H1 (cell line): ENCODE measurements at regions not wholly inside any gene's neighbourhood (a gene's known extent, or its start where the extent isn't known, plus 50 kb on each side); places are given as distances from the start of the nearest gene placed in this dataset.

Source experiments
- CTCF ChIA-PET: fragments of 300-600 bp; sonication (Branson Sonifier 250); formaldehyde crosslinking; loops from one replicate; lab custom pipeline; 2021; ENCODE audit not compliant: partially characterized antibody; lab: Charles Lee
- POLR2A ChIA-PET: fragments of 300-600 bp; sonication (Branson Sonifier 250); formaldehyde crosslinking; loops from one replicate; lab custom pipeline; 2021; ENCODE audit warnings: inconsistent platforms; ENCODE audit not compliant: partially characterized antibody; lab: Charles Lee
- DNase-seq, 2 experiments: peaks; one replicate each; pipeline versions ENCODE4 v3.0.0 to v3.0.0-alpha.2; 2010 to 2022; ENCODE audit warnings: low spot score in 2 of 2, low read depth in 1 of 2, mixed read lengths in 1 of 2
- FAIRE-seq: peaks from 2 replicates; lab custom pipeline; 2011; peaks lifted over from hg19 to GRCh38; lab: Jason Lieb, UNC
- H2AFZ ChIP-seq: 2 replicates; pipeline ENCODE4 v1.8.1; 2012; ENCODE audit warnings: low read length, inconsistent platforms
- H2AK5ac ChIP-seq: 2 replicates; pipeline ENCODE4 v1.6.1; 2013; ENCODE audit warnings: low read depth, low read length
- H2BK120ac ChIP-seq: replicated peaks from 2 replicates; pipeline ENCODE3; 2013; ENCODE audit warnings: low read depth, low read length, inconsistent platforms
- H2BK12ac ChIP-seq: 2 replicates; pipeline ENCODE4 v1.6.1; 2013; ENCODE audit warnings: low read depth, low read length
- H2BK15ac ChIP-seq: 2 replicates; pipeline ENCODE4 v1.6.1; 2013; ENCODE audit warnings: low read length
- H2BK20ac ChIP-seq: 2 replicates; pipeline ENCODE4 v1.6.1; 2013; ENCODE audit warnings: low read length
- H2BK5ac ChIP-seq: 2 replicates; pipeline ENCODE4 v1.6.1; 2013; ENCODE audit warnings: low read depth, low read length
- H3K14ac ChIP-seq: 2 replicates; pipeline ENCODE4 v1.6.1; 2013; ENCODE audit warnings: inconsistent platforms; ENCODE audit not compliant: insufficient read length
- H3K18ac ChIP-seq: 2 replicates; pipeline ENCODE4 v1.6.1; 2013; ENCODE audit warnings: low read length; ENCODE audit errors: extremely low read depth
- H3K23ac ChIP-seq: 2 replicates; pipeline ENCODE4 v1.6.1; 2013; ENCODE audit warnings: inconsistent platforms; ENCODE audit not compliant: insufficient read length
- H3K23me2 ChIP-seq: 2 replicates; pipeline ENCODE4 v1.6.1; 2013; ENCODE audit warnings: low read depth, low read length
- H3K27ac ChIP-seq: 2 replicates; pipeline ENCODE4 v1.6.1; 2011; ENCODE audit warnings: low read depth, low read length, inconsistent platforms
- H3K27me3 ChIP-seq, 4 experiments: replicated peaks in 1 of 4; 1 replicate in 1 of 4; 2 replicates in 3 of 4; pipeline versions ENCODE4 v1.6.1 to v1.8.1; 2011 to 2013; ENCODE audit warnings: low read length in 3 of 4, mild to moderate bottlenecking in 3 of 4, inconsistent platforms in 2 of 4, mixed read lengths in 2 of 4, moderate library complexity in 1 of 4; ENCODE audit not compliant: control insufficient read depth in 3 of 4, insufficient read depth in 3 of 4; ENCODE audit errors: extremely low read depth in 1 of 4
- H3K36me3 ChIP-seq, 4 experiments: 2 replicates each; pipeline versions ENCODE4 v1.6.1 to v1.8.1; 2011 to 2013; ENCODE audit warnings: mild to moderate bottlenecking in 4 of 4, low read length in 3 of 4, moderate library complexity in 2 of 4, control low read depth in 1 of 4, inconsistent platforms in 1 of 4; ENCODE audit not compliant: insufficient read depth in 4 of 4, control insufficient read depth in 2 of 4
- H3K4ac ChIP-seq: replicated peaks from 2 replicates; pipeline ENCODE3; 2013; ENCODE audit warnings: low read length, low read depth, mixed read lengths, inconsistent platforms; ENCODE audit not compliant: insufficient read length
- H3K4me1 ChIP-seq, 4 experiments: replicated peaks in 1 of 4; 1 replicate in 1 of 4; 2 replicates in 3 of 4; pipeline versions ENCODE4 v1.6.1 to v1.8.1; 2011 to 2013; ENCODE audit warnings: low read length in 3 of 4, inconsistent platforms in 2 of 4, mixed read lengths in 1 of 4; ENCODE audit not compliant: insufficient read depth in 4 of 4, control insufficient read depth in 3 of 4
- H3K4me2 ChIP-seq, 2 experiments: 2 replicates each; pipeline versions ENCODE4 v1.6.1 to v1.8.1; 2011 to 2013; ENCODE audit warnings: low read depth in 2 of 2, low read length in 2 of 2, control low read depth in 1 of 2, inconsistent platforms in 1 of 2, mild to moderate bottlenecking in 1 of 2; ENCODE audit not compliant: insufficient read depth in 1 of 2
- H3K4me3 ChIP-seq, 4 experiments: fragments of 200-600, 300-600 bp in 1 of 4; sonication (generic), shearing (Covaris generic), sonication (Bioruptor Twin) in 1 of 4; 2 replicates each; pipeline versions ENCODE4 v1.5.1 to v1.8.1; 2011 to 2016; ENCODE audit warnings: low read length in 4 of 4, low read depth in 3 of 4, control low read depth in 2 of 4, inconsistent platforms in 2 of 4, mild to moderate bottlenecking in 2 of 4, mixed read lengths in 1 of 4, moderate library complexity in 1 of 4; ENCODE audit not compliant: insufficient read depth in 2 of 4; ENCODE audit errors: extremely low read depth in 1 of 4
- H3K56ac ChIP-seq: replicated peaks from 2 replicates; pipeline ENCODE3; 2013; ENCODE audit warnings: low read depth, mild to moderate bottlenecking, mixed read lengths, low read length, inconsistent platforms; ENCODE audit not compliant: insufficient read length
- H3K79me1 ChIP-seq: 2 replicates; pipeline ENCODE4 v1.6.1; 2013; ENCODE audit warnings: low read depth, low read length, control low read depth
- H3K79me2 ChIP-seq, 2 experiments: 2 replicates each; pipeline versions ENCODE4 v1.6.1 to v1.8.1; 2012 to 2013; ENCODE audit warnings: low read length in 2 of 2, mild to moderate bottlenecking in 2 of 2, inconsistent platforms in 1 of 2; ENCODE audit not compliant: insufficient read depth in 2 of 2, control insufficient read depth in 1 of 2
- H3K9ac ChIP-seq, 4 experiments: replicated peaks in 1 of 4; 1 replicate in 1 of 4; 2 replicates in 3 of 4; pipeline versions ENCODE4 v1.6.1 to v1.8.1; 2011 to 2013; ENCODE audit warnings: low read depth in 3 of 4, low read length in 3 of 4, control low read depth in 2 of 4, mild to moderate bottlenecking in 2 of 4, moderate library complexity in 2 of 4, inconsistent platforms in 1 of 4; ENCODE audit errors: extremely low read depth in 1 of 4
- H3K9me3 ChIP-seq, 2 experiments: 2 replicates each; pipeline versions ENCODE4 v1.6.1 to v1.8.1; 2012 to 2013; ENCODE audit warnings: mild to moderate bottlenecking in 2 of 2, moderate library complexity in 2 of 2, control low read depth in 1 of 2, inconsistent platforms in 1 of 2, low read depth in 1 of 2, low read length in 1 of 2, mixed read lengths in 1 of 2; ENCODE audit not compliant: insufficient read depth in 2 of 2
- H4K20me1 ChIP-seq, 2 experiments: replicated peaks in 1 of 2; 2 replicates each; pipeline versions ENCODE3 to v1.8.1; 2011 to 2013; ENCODE audit warnings: inconsistent platforms in 2 of 2, low read length in 2 of 2, mild to moderate bottlenecking in 1 of 2; ENCODE audit not compliant: insufficient read depth in 2 of 2, control insufficient read depth in 1 of 2
- H4K5ac ChIP-seq: 2 replicates; pipeline ENCODE4 v1.6.1; 2013; ENCODE audit warnings: low read length, low read depth, mixed read lengths, inconsistent platforms; ENCODE audit not compliant: insufficient read length
- H4K8ac ChIP-seq: 2 replicates; pipeline ENCODE4 v1.8.0; 2013; ENCODE audit warnings: mild to moderate bottlenecking, moderate library complexity, low read length, inconsistent platforms; ENCODE audit not compliant: insufficient read depth; ENCODE audit errors: extremely low read depth
- H4K91ac ChIP-seq: replicated peaks from 2 replicates; pipeline ENCODE3; 2013; ENCODE audit warnings: low read length, mixed read lengths, inconsistent platforms; ENCODE audit not compliant: insufficient read length
- POU5F1 ChIP-seq: IDR thresholded peaks from 2 replicates; pipeline ENCODE4 v1.6.1; 2011; ENCODE audit warnings: low read depth, mild to moderate bottlenecking, low read length, moderate library complexity
- WGBS, 2 experiments: shearing (Covaris generic) in 1 of 2; methylation state at CpG; one replicate each; pipeline versions ENCODE4 v1.1.6 to v1.1.7; 2013 to 2015; ENCODE audit warnings: low lambda C conversion rate in 2 of 2, mixed read lengths in 2 of 2, inconsistent platforms in 1 of 2, low coverage in 1 of 2, missing lambda C conversion rate in 1 of 2; ENCODE audit not compliant: insufficient replicate concordance in 2 of 2, insufficient coverage in 1 of 2, insufficient read length in 1 of 2; ENCODE audit errors: extremely low coverage in 1 of 2, missing lambda C conversion rate in 1 of 2; 5-methylcytosine and 5-hydroxymethylcytosine counted together

- Histone ChIP-seq H2BK12ac (no peak overlapping the region), H2AFZ (no peak overlapping the region), H3K9ac (no peak overlapping the region), H3K4me3 (no peak overlapping the region), H3K9me3 (no peaks in the 10 kb centered on the region), H4K8ac (no peak overlapping the region), H3K27me3 (no peaks in the 10 kb centered on the region), H3K27ac (no peak overlapping the region), H4K5ac (no peak overlapping the region), H2BK120ac (no peak overlapping the region), H3K23ac (no peak overlapping the region), H4K91ac (no peak overlapping the region), H2BK20ac (no peak overlapping the region), H2BK15ac (no peak overlapping the region), H3K4ac (no peak overlapping the region), H3K56ac (no peak overlapping the region), H2AK5ac (no peak overlapping the region), H3K4me2 (no peak overlapping the region), H4K20me1 (no peaks in the 10 kb centered on the region), H2BK5ac (no peak overlapping the region), H3K79me2 (no peaks in the 10 kb centered on the region), H3K14ac (no peak overlapping the region), H3K4me1 (no peaks in the 10 kb centered on the region), H3K18ac (no peak overlapping the region), H3K36me3 (no peaks in the 10 kb centered on the region), H3K79me1 (no peaks in the 10 kb centered on the region), H3K23me2 (no peaks in the 10 kb centered on the region)
- FAIRE-seq (no peak), DNase-seq (no peak)
- 91% methylated on average over 3 of the region's 3 CpGs; no CpG with 5 or more reads in 1 of the 2 experiments for WGBS, 2 experiments
- POLR2A ChIA-PET, result no interaction called here
- TF ChIP-seq POU5F1, result no peak
- CTCF ChIA-PET, result interaction anchor here (0.9 to 1.3 kb wide), 3 partner anchors 9 to 53 kb away, joined by 3 read pairs; no protein-coding TSS in a partner anchor
Observed at GRCh38 chr2:176435729-176436128, 166.5 kb downstream of the MTX2 start.
